Right cardiac atrium (tissue), 5 donors: ENCODE measurements at regions not wholly inside any gene's neighbourhood (a gene's known extent, or its start where the extent isn't known, plus 50 kb on each side); places are given as distances from the start of the nearest gene placed in this dataset.
"Not testable (repeated sequence)": the region's sequence is repeated elsewhere in the genome, so short reads cannot be mapped to it uniquely, and the experiment has no call there.

ENCODE experiments used
- ATAC-seq, 2 donors: fragments of 200-7000 bp; cut with Tn5 transposase; one replicate each; pipeline versions ENCODE4 v1.8.0 to v1.9.1; 2020; ENCODE audit warnings: moderate library complexity in 2 of 2, mild to moderate bottlenecking in 1 of 2
- DNase-seq, 3 donors: peaks; one replicate each; pipeline ENCODE4 v3.0.0-alpha.2; 2020
- H3K27ac ChIP-seq: one replicate; pipeline ENCODE4 v1.5.1; 2013; ENCODE audit warnings: mild to moderate bottlenecking, low read length, control low read depth, moderate library complexity
- H3K27me3 ChIP-seq: one replicate; pipeline ENCODE4 v1.6.1; 2013; ENCODE audit not compliant: control insufficient read depth, insufficient read depth
- H3K4me1 ChIP-seq: one replicate; pipeline ENCODE4 v1.6.1; 2013; ENCODE audit warnings: low read length; ENCODE audit not compliant: control insufficient read depth, insufficient read depth
- H3K4me3 ChIP-seq: one replicate; pipeline ENCODE4 v1.5.1; 2013; ENCODE audit warnings: low read length, control low read depth
- H3K9me3 ChIP-seq: one replicate; pipeline ENCODE4 v1.6.1; 2013; ENCODE audit warnings: low read length; ENCODE audit not compliant: control insufficient read depth
- WGBS: extraction: QIAGEN DNeasy Blood & Tissue Kit; methylation state at CpG from one replicate; pipeline ENCODE4 v1.1.7; 2013; 5-methylcytosine and 5-hydroxymethylcytosine counted together
- intact Hi-C, 4 donors: fragments of 100-400 bp; cut with DNase I; formaldehyde crosslinking; loops; one replicate each; pipeline versions ENCODE4 v1.11.0 to v1.14.0; 2022 to 2023
- donor health status: healthy with polysubstance abuse.
- donor health status: DM: no; HTN: yes; CAD: no.
- donor health status: DM: no; HTN: no; CAD: no.
- donor health status: DM: no; HTN: yes; CAD: no; lungs with severe emphysema.
- donor health status: DM: yes; HTN: yes; CAD: no.

DNA sequence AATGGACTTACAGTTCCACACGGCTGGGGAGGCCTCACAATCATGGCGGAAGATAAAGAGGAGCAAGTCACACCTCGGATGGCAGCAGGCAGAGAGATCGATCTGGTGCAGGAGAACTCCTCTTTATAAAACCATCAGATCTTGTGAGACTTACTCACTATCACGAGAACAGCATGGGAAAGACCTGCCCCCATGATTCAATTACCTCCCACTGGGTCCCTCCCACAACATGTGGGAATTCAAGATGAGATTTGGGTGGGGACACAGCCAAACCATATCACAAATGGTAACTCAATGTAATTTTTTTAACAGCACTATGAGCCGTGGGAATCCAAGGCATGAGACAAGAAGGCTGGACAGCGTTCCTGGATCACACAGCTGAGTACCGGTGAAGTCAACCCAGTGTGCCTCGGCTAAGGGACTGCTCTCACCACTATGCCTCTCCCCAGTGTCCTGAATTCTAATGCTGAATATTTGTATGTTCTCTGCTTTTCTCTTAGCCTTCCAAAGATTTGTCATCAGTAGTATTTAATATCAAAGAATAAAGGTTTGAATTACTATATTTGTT, 84.3 kb downstream of the IRS2 start:
- ATAC-seq, H3K4me1 ChIP-seq, intact Hi-C loops, H3K4me3 ChIP-seq, H3K27me3 ChIP-seq, H3K9me3 ChIP-seq, DNase-seq, H3K27ac ChIP-seq: not testable (repeated sequence)
- 77% methylated on average over 9 of the region's 9 CpGs for WGBS

DNA sequence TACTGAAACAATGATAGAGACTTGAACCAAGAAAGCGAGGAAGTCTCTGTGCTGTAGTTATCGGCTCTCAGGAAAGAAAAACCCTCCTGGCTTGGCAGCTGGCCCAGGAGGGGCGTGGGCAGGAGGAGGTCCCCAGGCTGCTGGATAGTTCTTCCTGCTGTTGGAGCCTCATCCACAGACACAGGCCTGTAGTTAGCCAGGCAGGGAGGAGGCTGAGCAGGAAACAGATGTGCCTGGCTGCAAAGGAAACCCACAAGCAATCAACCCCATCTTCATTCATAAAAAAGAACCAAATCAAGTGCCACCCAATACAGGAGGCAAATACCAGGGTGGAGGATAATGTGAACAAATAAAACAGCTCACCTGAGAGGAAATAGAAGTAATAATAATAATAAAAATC, 86.2 kb downstream of the IRS2 start:
- intact Hi-C loops: no loop called here
- ATAC-seq (peak; percentile 95 to 98), DNase-seq (peak; percentile 83 to 91 (median 91))
- Histone ChIP-seq H3K4me3 (no peak overlapping the region), H3K4me1 (peaks cover 3% of the 10 kb centered on the region), H3K27ac (no peak overlapping the region), H3K27me3 (no peaks in the 10 kb centered on the region), H3K9me3 (no peaks in the 10 kb centered on the region)
- WGBS: 15% methylated on average over 3 of the region's 3 CpGs

DNA sequence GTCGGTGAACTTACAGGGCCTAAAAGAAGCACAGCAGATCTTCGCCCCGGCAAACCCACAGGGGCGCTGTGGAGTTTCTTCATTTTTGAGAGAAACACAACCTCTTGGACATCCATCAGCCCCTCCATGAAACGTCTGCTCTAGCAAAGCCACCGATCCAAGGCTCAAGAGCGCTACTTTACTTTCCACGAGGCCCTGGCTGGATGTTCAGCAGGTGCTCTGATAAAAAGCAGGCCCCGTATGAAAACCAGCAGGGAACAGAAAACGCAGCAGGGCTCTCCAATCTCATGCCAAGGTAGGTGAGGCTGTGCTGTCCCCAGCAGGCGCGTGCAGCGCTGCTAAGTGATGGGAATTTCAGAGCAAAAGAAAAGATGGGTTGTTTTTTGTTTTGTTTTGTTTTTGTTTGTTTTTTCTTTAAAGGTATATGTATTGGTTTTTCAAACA, 86.7 kb downstream of the IRS2 start:
- H3K27me3 ChIP-seq: no peaks in the 10 kb centered on the region
- H3K27ac ChIP-seq: no peak overlapping the region
- H3K9me3 ChIP-seq: no peaks in the 10 kb centered on the region
- peaks cover 3% of the 10 kb centered on the region for H3K4me1 ChIP-seq
- intact Hi-C loops: no loop called here
- WGBS: 67% methylated on average over 13 of the region's 13 CpGs
- no peak overlapping the region for H3K4me3 ChIP-seq
- ATAC-seq (peak in 1 of 2 donors; percentile 44), DNase-seq (no peak)

DNA sequence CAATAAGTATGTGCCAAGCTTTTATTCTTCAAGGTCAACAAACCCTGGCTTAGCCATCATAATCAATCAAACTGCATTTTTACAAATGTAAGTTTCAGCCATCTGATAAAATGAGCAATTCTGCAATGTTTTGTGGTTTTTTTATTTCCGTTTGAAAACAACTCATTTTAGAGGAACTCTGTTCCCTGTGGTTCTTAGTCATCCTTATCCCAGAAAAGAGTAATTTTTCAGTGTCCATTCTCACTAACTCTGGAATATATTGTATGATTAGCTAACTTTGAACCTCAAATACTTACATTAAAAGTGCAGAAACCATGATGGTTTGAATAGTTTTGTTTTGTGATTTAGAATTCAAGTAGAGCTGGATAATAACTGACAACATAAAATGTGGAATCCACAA, 87.6 kb downstream of the IRS2 start:
- intact Hi-C loops: no loop called here
- Histone ChIP-seq H3K4me1 (peaks cover 3% of the 10 kb centered on the region), H3K9me3 (no peaks in the 10 kb centered on the region), H3K27ac (no peak overlapping the region), H3K4me3 (no peak overlapping the region), H3K27me3 (no peaks in the 10 kb centered on the region)
- DNase-seq: no peak
- no peak for ATAC-seq
- WGBS: 72% methylated on average over 1 of the region's 1 CpG

DNA sequence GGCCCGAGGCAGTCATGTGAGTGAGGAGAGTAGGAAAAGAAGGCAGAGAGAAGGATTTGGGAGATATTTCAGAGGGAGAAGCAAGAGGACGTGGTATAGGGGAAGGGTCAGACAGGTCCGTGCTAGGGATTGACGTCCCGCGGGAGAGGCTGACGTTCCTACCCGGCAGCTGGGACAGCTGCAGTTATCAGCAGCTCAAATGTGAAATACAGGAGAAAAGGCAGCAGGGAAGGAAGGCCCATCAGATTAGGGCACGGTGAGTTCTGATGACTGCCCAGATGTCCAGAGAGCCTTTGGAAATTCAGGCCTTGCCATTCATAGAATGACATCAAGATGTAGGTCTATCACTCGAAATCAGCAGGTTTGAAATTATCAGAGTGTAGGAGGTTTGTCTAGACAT, 88.4 kb downstream of the IRS2 start:
- Histone ChIP-seq H3K27me3 (no peaks in the 10 kb centered on the region), H3K4me3 (no peak overlapping the region), H3K9me3 (no peaks in the 10 kb centered on the region), H3K4me1 (peaks cover 3% of the 10 kb centered on the region), H3K27ac (no peak overlapping the region)
- ATAC-seq (no peak), DNase-seq (no peak)
- 59% methylated on average over 10 of the region's 10 CpGs for WGBS
- intact Hi-C loops: no loop called here

DNA sequence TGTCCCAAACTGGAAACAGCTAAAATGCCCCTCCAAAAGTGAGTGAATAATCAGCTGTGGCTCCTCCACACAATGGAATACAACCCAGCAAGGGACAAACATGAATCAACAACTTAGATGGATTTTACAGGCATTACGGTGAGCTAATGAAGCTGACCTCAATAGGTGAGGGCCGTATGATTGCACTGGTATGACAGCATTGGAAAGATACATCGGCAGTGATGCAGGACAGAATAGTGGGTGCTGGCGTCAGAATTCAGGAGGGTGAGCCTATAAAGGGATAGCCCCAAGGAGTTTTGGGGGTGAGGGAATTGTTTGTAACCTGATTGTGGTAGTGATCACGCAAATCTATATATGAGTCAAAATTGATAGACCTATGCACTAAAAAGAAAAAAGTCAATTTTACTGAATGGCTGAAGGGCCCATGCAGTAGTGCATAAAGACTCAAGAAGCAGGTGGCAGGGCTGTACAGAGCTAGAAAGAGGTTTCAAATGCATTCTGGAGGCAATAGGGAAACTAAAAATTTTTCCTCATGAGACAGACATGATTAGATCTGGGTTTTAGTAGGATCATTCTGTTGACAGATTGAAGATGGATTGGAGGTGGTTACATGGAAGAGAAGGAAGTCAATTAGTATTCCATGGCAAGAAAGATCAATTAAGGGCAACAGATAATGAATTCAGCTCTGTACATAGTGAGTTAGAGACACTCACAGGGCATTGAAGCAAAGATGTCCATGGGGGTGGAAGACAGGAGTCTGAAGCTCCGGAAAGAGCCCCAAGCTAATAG, 90.8 kb downstream of the IRS2 start:
- Histone ChIP-seq H3K27me3 (no peaks in the 10 kb centered on the region), H3K9me3 (no peaks in the 10 kb centered on the region), H3K4me3 (no peak overlapping the region), H3K27ac (no peak overlapping the region), H3K4me1 (peaks cover 3% of the 10 kb centered on the region)
- ATAC-seq: no peak
- WGBS: 79% methylated on average over 6 of the region's 6 CpGs
- no peak for DNase-seq
- intact Hi-C loops: no loop called here

DNA sequence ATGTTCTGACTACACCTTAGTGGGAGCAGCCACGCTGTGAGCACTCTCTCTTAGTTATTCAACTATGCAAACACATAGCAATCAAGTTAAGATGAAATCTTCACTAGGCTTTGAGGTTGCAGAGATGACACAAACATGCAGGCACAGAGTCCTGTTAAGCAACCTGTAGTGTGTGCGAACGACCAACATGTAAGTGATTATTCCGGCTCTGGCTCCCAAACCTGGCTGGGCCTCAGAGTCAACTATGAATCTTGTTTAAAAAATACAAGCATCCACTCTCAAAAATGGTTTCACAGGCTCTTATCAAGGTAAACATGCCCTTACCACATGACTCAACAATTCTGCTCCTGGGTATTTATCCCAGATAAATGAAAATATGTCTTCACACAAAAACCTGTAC, 91.4 kb downstream of the IRS2 start:
- no peak overlapping the region for H3K4me3 ChIP-seq
- H3K27ac ChIP-seq: no peak overlapping the region
- WGBS: 94% methylated on average over 4 of the region's 4 CpGs
- DNase-seq (no peak), ATAC-seq (no peak)
- H3K9me3 ChIP-seq: no peaks in the 10 kb centered on the region
- no peaks in the 10 kb centered on the region for H3K27me3 ChIP-seq
- peaks cover 3% of the 10 kb centered on the region for H3K4me1 ChIP-seq
- intact Hi-C loops: no loop called here

DNA sequence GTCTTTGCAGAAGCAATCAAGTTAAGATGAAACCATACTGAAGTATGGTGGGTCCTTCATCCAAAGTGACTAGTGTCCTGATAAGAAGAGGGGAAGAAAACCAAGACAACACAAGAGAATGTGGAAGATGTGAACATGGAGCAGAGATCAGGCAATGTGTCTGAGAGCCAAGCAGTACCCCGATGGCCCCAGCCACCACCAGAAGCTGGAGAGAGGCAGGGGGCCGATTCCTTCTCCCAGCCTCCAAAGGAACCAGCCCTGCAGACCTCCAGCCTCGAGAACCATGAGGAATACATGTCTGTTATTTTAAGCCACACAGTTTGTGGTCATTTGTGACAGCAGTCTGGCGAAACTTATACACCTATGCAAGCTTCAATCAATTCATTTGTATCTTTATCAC, 93.2 kb downstream of the IRS2 start:
- Histone ChIP-seq H3K27ac (no peak overlapping the region), H3K4me1 (no peaks in the 10 kb centered on the region), H3K4me3 (no peak overlapping the region), H3K9me3 (no peaks in the 10 kb centered on the region), H3K27me3 (no peaks in the 10 kb centered on the region)
- 87% methylated on average over 4 of the region's 4 CpGs for WGBS
- DNase-seq (no peak), ATAC-seq (no peak)
- intact Hi-C loops: no loop called here

DNA sequence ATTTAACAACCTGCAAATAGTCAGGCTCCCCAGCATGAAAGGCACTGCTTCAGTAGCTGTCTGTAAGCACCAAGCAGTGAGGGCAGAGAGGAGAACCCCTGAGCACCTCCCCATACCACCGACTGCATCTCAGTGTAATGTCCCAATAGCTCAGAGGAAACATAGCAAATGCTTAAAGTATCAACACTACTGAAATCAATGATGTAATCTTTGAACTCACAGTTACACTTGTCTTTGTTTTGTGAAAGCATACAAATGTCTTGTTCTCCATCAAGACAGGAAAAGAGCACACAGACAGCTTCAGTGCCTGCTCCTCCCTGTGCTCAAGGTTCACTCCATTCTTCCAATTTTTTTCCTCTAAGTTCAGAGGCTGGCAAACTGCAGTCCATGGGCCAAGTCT, 94.7 kb downstream of the IRS2 start:
- intact Hi-C loops: no loop called here
- Histone ChIP-seq H3K9me3 (no peaks in the 10 kb centered on the region), H3K4me1 (no peaks in the 10 kb centered on the region), H3K27me3 (no peaks in the 10 kb centered on the region), H3K4me3 (no peak overlapping the region), H3K27ac (no peak overlapping the region)
- no peak for ATAC-seq
- WGBS: 47% methylated on average over 1 of the region's 1 CpG
- no peak for DNase-seq

DNA sequence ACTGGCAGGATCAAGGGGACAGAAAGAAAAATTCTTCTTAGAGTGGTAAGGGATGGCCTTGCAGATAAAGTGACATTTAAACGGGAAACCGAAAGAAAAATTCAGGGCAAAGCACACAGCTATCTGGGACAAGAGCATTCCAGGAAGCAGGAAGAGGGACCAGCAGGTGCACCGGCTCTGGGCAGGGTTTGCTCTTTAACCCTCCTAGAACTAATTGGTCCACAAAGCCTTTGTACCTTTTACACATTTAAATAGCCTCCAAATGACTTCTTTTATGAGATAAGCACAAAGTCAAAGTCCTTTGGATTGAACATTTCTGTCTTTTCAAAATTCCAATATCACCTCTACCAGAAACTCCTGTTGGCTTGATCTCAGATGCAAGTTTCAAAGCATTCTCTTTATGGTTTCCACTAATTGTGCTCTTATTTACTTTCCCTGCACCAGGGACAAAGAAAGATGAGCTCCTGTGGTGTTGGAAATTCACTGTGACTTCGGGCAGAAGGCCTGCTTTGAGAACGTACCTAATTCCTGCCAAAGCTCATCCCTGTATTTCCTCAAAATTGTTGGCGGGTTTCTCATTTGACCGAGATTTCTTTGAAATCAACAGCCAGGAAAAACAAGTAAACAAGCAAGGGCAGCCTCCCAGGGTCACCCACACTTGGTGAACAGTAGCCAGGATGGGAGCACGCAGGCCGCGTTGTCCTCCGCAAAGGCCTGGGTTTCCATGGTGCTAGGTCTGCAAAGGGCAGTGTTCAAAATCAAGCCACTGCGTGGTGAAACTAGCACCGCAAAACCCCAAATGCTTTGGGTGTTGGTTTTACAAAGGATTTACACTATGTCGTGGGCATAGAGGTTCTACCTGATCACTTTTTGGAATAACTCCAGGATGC, 98.6 kb downstream of the IRS2 start:
- H3K4me3 ChIP-seq: no peak overlapping the region
- peaks cover 5% of the 10 kb centered on the region for H3K4me1 ChIP-seq
- no peak for DNase-seq
- no peaks in the 10 kb centered on the region for H3K27me3 ChIP-seq
- H3K9me3 ChIP-seq: no peaks in the 10 kb centered on the region
- intact Hi-C loops: no loop called here
- no peak overlapping the region for H3K27ac ChIP-seq
- 83% methylated on average over 14 of the region's 14 CpGs for WGBS
- ATAC-seq: no peak

DNA sequence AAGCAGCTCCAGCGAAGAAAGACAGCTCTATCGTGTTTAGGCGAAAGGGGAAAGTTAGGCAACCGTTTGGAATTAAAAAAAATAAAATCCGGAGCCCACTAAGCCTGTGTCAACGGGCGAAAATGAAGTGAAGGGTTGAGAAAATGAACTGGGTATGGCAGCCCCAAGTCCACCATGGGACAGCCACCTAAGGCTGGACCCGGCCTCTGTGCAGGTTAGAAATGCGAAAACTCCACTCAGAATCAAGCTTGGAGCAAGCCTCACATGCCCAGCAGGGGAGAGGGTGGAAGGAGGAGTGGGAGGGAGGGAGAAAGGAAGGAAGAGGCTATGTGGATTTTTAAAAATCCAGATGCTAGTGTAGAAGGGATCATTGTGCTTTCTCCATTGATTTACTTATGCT, 101.2 kb downstream of the IRS2 start:
- H3K4me3 ChIP-seq: no peak overlapping the region
- H3K27ac ChIP-seq: no peak overlapping the region
- ATAC-seq: peak; percentile 27 to 38
- intact Hi-C loops: no loop called here
- no peak for DNase-seq
- peaks cover 5% of the 10 kb centered on the region for H3K4me1 ChIP-seq
- no peaks in the 10 kb centered on the region for H3K9me3 ChIP-seq
- H3K27me3 ChIP-seq: no peaks in the 10 kb centered on the region
- 45% methylated on average over 9 of the region's 9 CpGs for WGBS
